Retinal pigment epithelial cell (primary cell): ENCODE measurements at regions not wholly inside any gene's neighbourhood (a gene's known extent, or its start where the extent isn't known, plus 50 kb on each side); places are given as distances from the start of the nearest gene placed in this dataset.

Experiments used
- DNase-seq: peaks from one replicate; pipeline ENCODE4 v3.0.0-alpha.2; 2010; ENCODE audit warnings: low read depth
- H3K4me3 ChIP-seq: 2 replicates; pipeline ENCODE4 v1.5.1; 2011; ENCODE audit warnings: mild to moderate bottlenecking, low read length, control low read depth, moderate library complexity
- TF ChIP-seq, protein P1 (sequence below): conservative IDR thresholded peaks from 2 replicates; pipeline ENCODE4 v1.5.1; 2011; ENCODE audit warnings: low read depth, low read length, control low read depth, inconsistent platforms

DNA sequence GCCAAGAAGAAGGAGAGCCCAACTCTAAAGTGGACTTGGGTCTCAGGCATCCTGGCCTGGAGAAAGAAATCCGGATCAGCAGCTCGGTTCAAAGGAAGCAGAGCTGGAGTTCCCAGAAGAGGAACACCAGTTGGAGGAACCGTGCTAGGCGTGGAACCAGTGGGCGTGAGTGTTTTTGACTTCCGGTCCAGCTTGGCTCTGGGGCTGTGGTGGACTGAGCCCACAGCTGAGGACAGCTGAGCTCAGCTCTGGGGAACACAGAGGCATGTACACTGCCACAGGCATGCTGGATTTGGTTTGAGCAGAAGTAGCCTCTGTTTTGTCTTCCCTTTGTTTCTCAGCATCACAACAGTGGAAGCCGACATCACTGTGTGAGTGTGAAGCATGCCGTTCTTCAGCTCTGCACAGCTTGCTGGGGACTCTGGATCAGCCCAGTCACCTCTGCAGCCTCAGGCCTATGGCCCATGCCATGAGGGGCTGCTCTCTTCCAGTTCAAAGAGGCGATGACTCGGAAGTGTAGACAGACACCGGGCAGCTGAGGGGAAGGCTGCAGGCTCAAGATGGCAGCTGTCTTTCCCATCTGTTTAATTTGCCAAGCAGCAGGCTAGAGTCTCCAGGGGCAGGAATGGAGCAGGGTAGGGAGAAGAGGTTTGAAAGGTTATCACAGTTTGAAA, 185.8 kb upstream of the UBE3A start:
- DNase-seq, result no peak
- TF ChIP-seq, protein P1, sequence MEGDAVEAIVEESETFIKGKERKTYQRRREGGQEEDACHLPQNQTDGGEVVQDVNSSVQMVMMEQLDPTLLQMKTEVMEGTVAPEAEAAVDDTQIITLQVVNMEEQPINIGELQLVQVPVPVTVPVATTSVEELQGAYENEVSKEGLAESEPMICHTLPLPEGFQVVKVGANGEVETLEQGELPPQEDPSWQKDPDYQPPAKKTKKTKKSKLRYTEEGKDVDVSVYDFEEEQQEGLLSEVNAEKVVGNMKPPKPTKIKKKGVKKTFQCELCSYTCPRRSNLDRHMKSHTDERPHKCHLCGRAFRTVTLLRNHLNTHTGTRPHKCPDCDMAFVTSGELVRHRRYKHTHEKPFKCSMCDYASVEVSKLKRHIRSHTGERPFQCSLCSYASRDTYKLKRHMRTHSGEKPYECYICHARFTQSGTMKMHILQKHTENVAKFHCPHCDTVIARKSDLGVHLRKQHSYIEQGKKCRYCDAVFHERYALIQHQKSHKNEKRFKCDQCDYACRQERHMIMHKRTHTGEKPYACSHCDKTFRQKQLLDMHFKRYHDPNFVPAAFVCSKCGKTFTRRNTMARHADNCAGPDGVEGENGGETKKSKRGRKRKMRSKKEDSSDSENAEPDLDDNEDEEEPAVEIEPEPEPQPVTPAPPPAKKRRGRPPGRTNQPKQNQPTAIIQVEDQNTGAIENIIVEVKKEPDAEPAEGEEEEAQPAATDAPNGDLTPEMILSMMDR, result no peak
- no peak overlapping the region for H3K4me3 ChIP-seq

DNA sequence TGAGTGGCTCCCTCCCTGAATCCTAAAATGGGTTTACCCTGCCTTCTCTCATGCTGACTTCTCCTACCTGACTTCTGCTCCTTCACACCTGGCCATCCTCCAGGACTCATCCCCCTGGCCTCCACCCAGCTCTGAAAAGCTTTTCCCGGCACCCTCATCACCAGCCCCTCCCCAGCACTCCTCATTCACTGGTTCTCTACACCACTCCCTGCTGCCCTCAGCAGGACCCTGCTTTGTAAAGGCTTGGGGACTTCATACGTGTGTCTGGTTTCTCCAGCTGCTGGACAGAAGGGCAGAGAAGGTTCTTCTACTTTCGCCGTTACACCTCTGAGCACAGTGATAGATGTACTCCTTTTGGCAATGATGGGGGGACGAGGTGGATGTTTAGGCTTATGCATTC, 184.9 kb upstream of the UBE3A start:
- TF ChIP-seq, protein P1, result no peak
- DNase-seq, result no peak
- H3K4me3 ChIP-seq, result no peak overlapping the region

DNA sequence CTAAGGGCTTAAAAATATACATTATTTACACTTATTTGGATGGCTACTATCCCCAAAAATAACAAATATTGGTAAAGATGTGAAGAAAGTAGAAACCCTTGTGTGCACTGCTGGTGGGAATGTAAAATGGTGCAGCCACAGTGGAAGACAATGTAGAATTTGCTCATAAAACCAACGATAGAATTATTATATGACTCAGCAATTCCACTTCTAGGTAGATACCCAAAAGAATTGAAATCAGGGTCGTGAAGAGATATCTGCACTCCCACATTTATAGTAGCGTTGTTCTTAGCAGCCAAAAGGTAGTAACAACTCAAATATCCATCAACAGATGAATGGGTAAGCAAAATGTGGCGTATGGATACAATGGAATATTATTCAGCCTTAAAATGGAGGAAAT, 181.6 kb upstream of the UBE3A start:
- no peak overlapping the region for H3K4me3 ChIP-seq
- TF ChIP-seq, protein P1, result no peak
- DNase-seq, result no peak

DNA sequence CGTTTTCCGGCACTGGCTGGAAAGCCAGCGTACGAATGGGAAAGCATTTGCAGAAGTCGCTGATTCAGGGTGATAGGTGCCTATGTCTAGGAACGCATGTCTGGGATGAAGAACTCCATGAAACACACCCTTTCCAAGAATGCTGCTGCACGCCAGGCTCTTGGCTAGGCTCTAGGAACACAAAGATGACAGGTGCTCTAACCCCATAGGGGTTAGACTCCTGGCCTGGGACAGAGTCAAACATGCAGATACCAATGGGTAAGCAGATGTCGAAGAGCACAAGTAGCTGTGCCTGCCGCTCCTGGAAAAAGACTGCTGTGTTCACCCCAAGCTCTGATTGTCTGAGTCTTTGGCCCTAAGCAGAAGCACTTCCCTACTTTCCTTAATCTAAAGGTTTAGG, 180.9 kb upstream of the UBE3A start:
- no peak overlapping the region for H3K4me3 ChIP-seq
- no peak for DNase-seq
- TF ChIP-seq, protein P1, result no peak

DNA sequence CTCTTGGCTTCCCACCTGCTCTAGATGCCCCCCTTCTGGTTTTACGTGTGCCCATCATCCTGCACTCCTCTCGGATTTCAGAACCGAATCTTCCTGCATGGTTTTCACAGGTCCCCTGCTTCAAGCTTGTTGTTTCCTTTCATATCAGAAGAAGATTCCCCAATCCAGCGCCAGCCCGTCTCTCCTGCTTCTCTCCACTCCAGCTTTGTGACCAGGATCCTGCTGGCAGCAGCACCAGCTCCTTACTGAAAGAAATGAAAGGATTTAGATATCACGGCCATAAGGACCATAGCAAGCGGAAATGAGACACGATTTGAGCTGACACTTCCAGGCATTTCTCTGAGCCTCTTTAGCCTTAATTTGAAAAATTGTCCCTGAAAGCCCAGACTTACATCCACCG, 180.3 kb upstream of the UBE3A start:
- TF ChIP-seq, protein P1, result no peak
- no peak for DNase-seq
- H3K4me3 ChIP-seq, result no peak overlapping the region

DNA sequence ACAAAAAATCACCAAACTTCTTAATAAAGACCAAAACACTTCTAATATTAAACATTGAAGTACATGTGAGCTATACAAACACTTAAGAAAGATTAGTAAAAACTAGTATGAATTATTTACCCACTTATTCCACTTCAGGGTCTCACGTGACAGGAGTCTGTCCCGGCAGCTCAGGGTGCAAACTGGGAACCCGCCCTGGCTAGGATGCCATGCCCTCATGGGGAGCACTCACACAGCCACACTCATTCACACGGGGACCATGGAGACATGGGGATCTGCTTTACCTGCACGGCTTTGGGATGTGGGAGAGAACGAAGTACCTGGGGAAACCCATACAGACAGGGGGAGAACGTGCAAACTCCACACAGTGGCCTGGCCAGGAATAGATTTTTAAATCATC, 179.3 kb upstream of the UBE3A start:
- DNase-seq, result no peak
- H3K4me3 ChIP-seq, result no peak overlapping the region
- TF ChIP-seq, protein P1, result no peak

DNA sequence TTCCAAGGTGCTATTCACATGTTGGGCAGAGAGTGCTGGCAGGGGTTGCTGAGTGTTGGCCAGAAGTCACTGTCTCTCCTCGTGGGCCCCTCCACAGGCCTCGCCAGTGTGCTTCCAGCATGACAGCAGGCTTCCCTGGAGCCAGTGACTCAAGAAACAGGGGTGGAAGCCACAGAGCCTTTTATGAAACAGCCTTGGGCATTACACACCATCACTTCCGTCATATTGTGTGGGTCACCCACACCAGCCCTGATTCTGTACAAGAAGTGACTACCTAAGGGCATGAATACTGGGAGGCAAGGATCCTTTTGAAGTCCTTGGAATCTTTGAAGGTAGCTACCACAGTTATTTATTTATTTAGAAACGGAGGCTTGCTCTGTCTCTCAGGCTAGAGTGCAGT, 177.6 kb upstream of the UBE3A start:
- no peak overlapping the region for H3K4me3 ChIP-seq
- DNase-seq, result no peak
- TF ChIP-seq, protein P1, result no peak
